ENCODE measurements at regions not wholly inside any gene's neighbourhood (a gene's known extent, or its start where the extent isn't known, plus 50 kb on each side); places are given as distances from the start of the nearest gene placed in this dataset.
"Not testable (repeated sequence)": the region's sequence is repeated elsewhere in the genome, so short reads cannot be mapped to it uniquely, and the experiment has no call there.

DNA sequence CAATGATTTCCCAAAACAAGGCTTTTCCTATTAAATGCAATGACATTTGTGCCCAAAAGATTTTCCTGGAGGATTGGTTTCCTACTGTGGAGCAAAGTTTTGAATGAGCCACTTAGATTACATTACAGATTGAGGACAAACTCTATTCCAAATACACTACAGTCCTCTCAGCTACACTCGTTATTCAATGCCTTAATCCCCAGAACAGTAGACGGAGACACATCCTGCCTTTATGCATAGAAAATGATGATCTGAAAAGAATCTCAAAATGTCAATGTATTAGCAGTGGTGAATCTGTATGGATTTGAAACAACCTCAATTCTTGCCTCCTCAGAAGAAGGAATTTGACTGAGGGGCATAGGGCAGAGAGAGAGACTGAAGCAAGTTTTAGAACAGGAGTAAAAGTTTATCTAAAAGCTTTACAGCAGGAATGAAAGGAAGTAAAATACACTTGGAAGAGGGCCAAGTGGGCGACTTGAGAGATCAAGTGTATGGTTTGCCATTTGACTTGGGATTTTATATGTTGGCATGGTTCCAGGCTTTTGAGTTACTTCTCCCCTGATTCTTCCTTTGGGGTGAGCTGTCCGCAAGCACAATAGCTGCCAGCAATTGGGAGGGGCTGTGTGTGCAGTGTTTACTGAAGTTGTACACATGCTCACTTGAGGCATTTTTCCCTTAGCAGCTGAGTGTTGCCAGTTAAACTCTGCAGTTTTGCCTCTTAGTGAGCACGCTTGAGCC lies 891.9 kb upstream of the MBL2 start:
- no peaks in the 10 kb centered on the region for H3K27me3 Mint-ChIP-seq
- no peak overlapping the region for H3K4me3 ChIP-seq (ENCODE audit: control extremely low read depth in 1 of 5, extremely low read depth in 1 of 5, insufficient read depth in 1 of 5, low read depth in 2 of 5, low read length in 4 of 5)
- intact Hi-C loops (cut with micrococcal nuclease): no loop called here
- H3K27ac ChIP-seq (ENCODE audit: low read length in 2 of 2): no peak overlapping the region
- H3K9ac ChIP-seq (ENCODE audit: low read length): no peak overlapping the region
- H3K9me3 Mint-ChIP-seq (ENCODE audit: insufficient read depth): no peaks in the 10 kb centered on the region
- no peaks in the 10 kb centered on the region for H4K20me1 ChIP-seq (ENCODE audit: control insufficient read depth, insufficient read depth, low read length, poor library complexity, severe bottlenecking)
- H3K9me3 ChIP-seq (ENCODE audit: control extremely low read depth in 1 of 3, control insufficient read depth in 2 of 3, insufficient read depth in 1 of 3, low read length in 2 of 3): peaks cover 0 to 16% (median 2%) of the 10 kb centered on the region in 3 donors
- no peak overlapping the region for H3K27ac Mint-ChIP-seq
- no peak overlapping the region for H3K4me3 Mint-ChIP-seq
- 0% methylated on average over 2 of the region's 5 CpGs for WGBS (ENCODE audit: insufficient coverage)
- ChIA-PET CTCF (no interaction called here), POLR2A (no interaction called here)
- TF ChIP-seq, protein P1, sequence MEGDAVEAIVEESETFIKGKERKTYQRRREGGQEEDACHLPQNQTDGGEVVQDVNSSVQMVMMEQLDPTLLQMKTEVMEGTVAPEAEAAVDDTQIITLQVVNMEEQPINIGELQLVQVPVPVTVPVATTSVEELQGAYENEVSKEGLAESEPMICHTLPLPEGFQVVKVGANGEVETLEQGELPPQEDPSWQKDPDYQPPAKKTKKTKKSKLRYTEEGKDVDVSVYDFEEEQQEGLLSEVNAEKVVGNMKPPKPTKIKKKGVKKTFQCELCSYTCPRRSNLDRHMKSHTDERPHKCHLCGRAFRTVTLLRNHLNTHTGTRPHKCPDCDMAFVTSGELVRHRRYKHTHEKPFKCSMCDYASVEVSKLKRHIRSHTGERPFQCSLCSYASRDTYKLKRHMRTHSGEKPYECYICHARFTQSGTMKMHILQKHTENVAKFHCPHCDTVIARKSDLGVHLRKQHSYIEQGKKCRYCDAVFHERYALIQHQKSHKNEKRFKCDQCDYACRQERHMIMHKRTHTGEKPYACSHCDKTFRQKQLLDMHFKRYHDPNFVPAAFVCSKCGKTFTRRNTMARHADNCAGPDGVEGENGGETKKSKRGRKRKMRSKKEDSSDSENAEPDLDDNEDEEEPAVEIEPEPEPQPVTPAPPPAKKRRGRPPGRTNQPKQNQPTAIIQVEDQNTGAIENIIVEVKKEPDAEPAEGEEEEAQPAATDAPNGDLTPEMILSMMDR (IDR thresholded peaks at IDR 0.05): no peak
- no peak for TF ChIP-seq EZH2 (IDR thresholded peaks at IDR 0.05; ENCODE audit: borderline replicate concordance, insufficient read depth, low read depth, low read length, poor library complexity, severe bottlenecking)
- H3K4me1 ChIP-seq (ENCODE audit: control insufficient read depth in 2 of 2, insufficient read depth in 2 of 2, low read length in 2 of 2): no peaks in the 10 kb centered on the region
- DNase-seq (no peak), ATAC-seq (ENCODE audit: low read depth) (no peak)
- no peak overlapping the region for H3K4me2 ChIP-seq (replicated peaks; ENCODE audit: low read depth, low read length, poor library complexity, severe bottlenecking)
- H3K4me1 Mint-ChIP-seq: no peaks in the 10 kb centered on the region
- H3K79me2 ChIP-seq (ENCODE audit: control insufficient read depth, insufficient read depth, low read length): no peaks in the 10 kb centered on the region
- no peaks in the 10 kb centered on the region for H3K36me3 ChIP-seq (replicated peaks in 1 of 2; ENCODE audit: control extremely low read depth in 1 of 2, control insufficient read depth in 1 of 2, extremely low read depth in 1 of 2, insufficient read depth in 2 of 2, low read length in 1 of 2)
- H3K27me3 ChIP-seq (replicated peaks in 1 of 4; ENCODE audit: control extremely low read depth in 1 of 4, control insufficient read depth in 3 of 4, insufficient read depth in 4 of 4, low read length in 3 of 4): no peaks in the 10 kb centered on the region
- H2AFZ ChIP-seq (ENCODE audit: insufficient read depth, low read depth, low read length, poor library complexity, severe bottlenecking): no peak overlapping the region

- no peak overlapping the region for H3K4me3 Mint-ChIP-seq
- Histone ChIP-seq H2AFZ (ENCODE audit: insufficient read depth, low read depth, low read length, poor library complexity, severe bottlenecking) (no peak overlapping the region), H4K20me1 (ENCODE audit: control insufficient read depth, insufficient read depth, low read length, poor library complexity, severe bottlenecking) (no peaks in the 10 kb centered on the region), H3K4me1 (ENCODE audit: control insufficient read depth in 2 of 2, insufficient read depth in 2 of 2, low read length in 2 of 2) (no peaks in the 10 kb centered on the region), H3K79me2 (ENCODE audit: control insufficient read depth, insufficient read depth, low read length) (no peaks in the 10 kb centered on the region), H3K4me3 (ENCODE audit: control extremely low read depth in 1 of 5, extremely low read depth in 1 of 5, insufficient read depth in 1 of 5, low read depth in 2 of 5, low read length in 4 of 5) (no peak overlapping the region), H3K36me3 (replicated peaks in 1 of 2; ENCODE audit: control extremely low read depth in 1 of 2, control insufficient read depth in 1 of 2, extremely low read depth in 1 of 2, insufficient read depth in 2 of 2, low read length in 1 of 2) (no peaks in the 10 kb centered on the region), H3K4me2 (replicated peaks; ENCODE audit: low read depth, low read length, poor library complexity, severe bottlenecking) (no peak overlapping the region), H3K9me3 (ENCODE audit: control extremely low read depth in 1 of 3, control insufficient read depth in 2 of 3, insufficient read depth in 1 of 3, low read length in 2 of 3) (peaks cover 0 to 3% (median 0%) of the 10 kb centered on the region in 3 donors), H3K27ac (ENCODE audit: low read length in 2 of 2) (no peak overlapping the region), H3K27me3 (replicated peaks in 1 of 4; ENCODE audit: control extremely low read depth in 1 of 4, control insufficient read depth in 3 of 4, insufficient read depth in 4 of 4, low read length in 3 of 4) (no peaks in the 10 kb centered on the region), H3K9ac (ENCODE audit: low read length) (no peak overlapping the region)
- intact Hi-C loops (cut with micrococcal nuclease): no loop called here
- H3K9me3 Mint-ChIP-seq (ENCODE audit: insufficient read depth): peaks cover 4% of the 10 kb centered on the region
- POLR2A ChIA-PET: no interaction called here
- WGBS (ENCODE audit: insufficient coverage): 96% methylated on average over 3 of the region's 6 CpGs
- no peak for ATAC-seq (ENCODE audit: low read depth)
- no peaks in the 10 kb centered on the region for H3K4me1 Mint-ChIP-seq
- CTCF ChIA-PET: no interaction called here
- H3K27ac Mint-ChIP-seq: no peak overlapping the region
- no peak for DNase-seq
- no peaks in the 10 kb centered on the region for H3K27me3 Mint-ChIP-seq
- no peak for TF ChIP-seq EZH2 (IDR thresholded peaks at IDR 0.05; ENCODE audit: borderline replicate concordance, insufficient read depth, low read depth, low read length, poor library complexity, severe bottlenecking)
- TF ChIP-seq, protein P1 (IDR thresholded peaks at IDR 0.05): no peak
Measured at GRCh38 chr10:53650794-53651193, 878.2 kb upstream of the MBL2 start.

GRCh38 chr10:53647221-53647620 lies 874.6 kb upstream of the MBL2 start:
- H4K20me1 ChIP-seq (ENCODE audit: control insufficient read depth, insufficient read depth, low read length, poor library complexity, severe bottlenecking); CTCF ChIA-PET; H3K79me2 ChIP-seq (ENCODE audit: control insufficient read depth, insufficient read depth, low read length); H3K9me3 ChIP-seq (ENCODE audit: control extremely low read depth in 1 of 3, control insufficient read depth in 2 of 3, insufficient read depth in 1 of 3, low read length in 2 of 3); H3K27me3 Mint-ChIP-seq; H3K27ac ChIP-seq (ENCODE audit: low read length in 2 of 2); H3K4me3 Mint-ChIP-seq; H3K4me3 ChIP-seq (ENCODE audit: control extremely low read depth in 1 of 5, extremely low read depth in 1 of 5, insufficient read depth in 1 of 5, low read depth in 2 of 5, low read length in 4 of 5); H3K27ac Mint-ChIP-seq; DNase-seq; H3K9me3 Mint-ChIP-seq (ENCODE audit: insufficient read depth); H3K27me3 ChIP-seq (replicated peaks in 1 of 4; ENCODE audit: control extremely low read depth in 1 of 4, control insufficient read depth in 3 of 4, insufficient read depth in 4 of 4, low read length in 3 of 4); H3K4me1 Mint-ChIP-seq; H3K4me1 ChIP-seq (ENCODE audit: control insufficient read depth in 2 of 2, insufficient read depth in 2 of 2, low read length in 2 of 2); H3K9ac ChIP-seq (ENCODE audit: low read length); H3K36me3 ChIP-seq (replicated peaks in 1 of 2; ENCODE audit: control extremely low read depth in 1 of 2, control insufficient read depth in 1 of 2, extremely low read depth in 1 of 2, insufficient read depth in 2 of 2, low read length in 1 of 2); H3K4me2 ChIP-seq (replicated peaks; ENCODE audit: low read depth, low read length, poor library complexity, severe bottlenecking); intact Hi-C loops (cut with micrococcal nuclease); POLR2A ChIA-PET; ATAC-seq (ENCODE audit: low read depth); H2AFZ ChIP-seq (ENCODE audit: insufficient read depth, low read depth, low read length, poor library complexity, severe bottlenecking): not testable (repeated sequence)
- 85% methylated on average over 5 of the region's 8 CpGs for whole genome bisulfite sequencing (ENCODE audit: insufficient coverage)

Data from B cell (primary cell).